ENCODE measurements at regions not wholly inside any gene's neighbourhood (a gene's known extent, or its start where the extent isn't known, plus 50 kb on each side); places are given as distances from the start of the nearest gene placed in this dataset.
A peak's percentile ranks its signal among the peaks of the same experiment; 100 is the strongest.

GRCh38 chr2:194562329-194562728 is 1094.7 kb upstream of the SLC39A10 start:
- Histone ChIP-seq H3K4me1 (ENCODE audit: control insufficient read depth in 2 of 2, insufficient read depth in 2 of 2, low read length in 2 of 2) (no peaks in the 10 kb centered on the region), H3K4me3 (ENCODE audit: low read length in 2 of 2) (no peak overlapping the region), H3K36me3 (ENCODE audit: control insufficient read depth in 2 of 2, insufficient read depth in 2 of 2, low read length in 1 of 2) (no peaks in the 10 kb centered on the region), H3K9me3 (ENCODE audit: control insufficient read depth in 2 of 2, insufficient read depth in 1 of 2, low read length in 1 of 2) (no peaks in the 10 kb centered on the region), H3K27ac (ENCODE audit: low read depth in 1 of 2, low read length in 1 of 2) (no peak overlapping the region), H3K27me3 (ENCODE audit: control insufficient read depth in 2 of 2, insufficient read depth in 1 of 2, low read length in 1 of 2) (no peaks in the 10 kb centered on the region)
- WGBS = 95% methylated on average over 2 of the region's 2 CpGs
- DNase-seq (ENCODE audit: low read depth in 6 of 9, low spot score in 9 of 9) = no peak

GRCh38 chr2:194559964-194560363 is 1097.1 kb upstream of the SLC39A10 start:
- 94% methylated on average over 3 of the region's 3 CpGs for WGBS
- Histone ChIP-seq H3K4me1 (ENCODE audit: control insufficient read depth in 2 of 2, insufficient read depth in 2 of 2, low read length in 2 of 2) (no peaks in the 10 kb centered on the region), H3K9me3 (ENCODE audit: control insufficient read depth in 2 of 2, insufficient read depth in 1 of 2, low read length in 1 of 2) (no peaks in the 10 kb centered on the region), H3K36me3 (ENCODE audit: control insufficient read depth in 2 of 2, insufficient read depth in 2 of 2, low read length in 1 of 2) (no peaks in the 10 kb centered on the region), H3K27me3 (ENCODE audit: control insufficient read depth in 2 of 2, insufficient read depth in 1 of 2, low read length in 1 of 2) (no peaks in the 10 kb centered on the region), H3K27ac (ENCODE audit: low read depth in 1 of 2, low read length in 1 of 2) (no peak overlapping the region), H3K4me3 (ENCODE audit: low read length in 2 of 2) (no peak overlapping the region)
- no peak for DNase-seq (ENCODE audit: low read depth in 6 of 9, low spot score in 9 of 9)

- Histone ChIP-seq H3K4me1 (ENCODE audit: control insufficient read depth in 2 of 2, insufficient read depth in 2 of 2, low read length in 2 of 2) (no peaks in the 10 kb centered on the region), H3K4me3 (ENCODE audit: low read length in 2 of 2) (no peak overlapping the region), H3K27me3 (ENCODE audit: control insufficient read depth in 2 of 2, insufficient read depth in 1 of 2, low read length in 1 of 2) (no peaks in the 10 kb centered on the region), H3K36me3 (ENCODE audit: control insufficient read depth in 2 of 2, insufficient read depth in 2 of 2, low read length in 1 of 2) (no peaks in the 10 kb centered on the region), H3K27ac (ENCODE audit: low read depth in 1 of 2, low read length in 1 of 2) (no peak overlapping the region), H3K9me3 (ENCODE audit: control insufficient read depth in 2 of 2, insufficient read depth in 1 of 2, low read length in 1 of 2) (no peaks in the 10 kb centered on the region)
- WGBS = 95% methylated on average over 5 of the region's 5 CpGs
- no peak for DNase-seq (ENCODE audit: low read depth in 6 of 9, low spot score in 9 of 9)
These were observed 1097.5 kb upstream of the SLC39A10 start for GRCh38 chr2:194559523-194559922.

- no peaks in the 10 kb centered on the region for H3K36me3 ChIP-seq (ENCODE audit: control insufficient read depth in 2 of 2, insufficient read depth in 2 of 2, low read length in 1 of 2)
- H3K4me3 ChIP-seq (ENCODE audit: low read length in 2 of 2) = no peak overlapping the region
- no peaks in the 10 kb centered on the region for H3K27me3 ChIP-seq (ENCODE audit: control insufficient read depth in 2 of 2, insufficient read depth in 1 of 2, low read length in 1 of 2)
- H3K4me1 ChIP-seq (ENCODE audit: control insufficient read depth in 2 of 2, insufficient read depth in 2 of 2, low read length in 2 of 2) = no peaks in the 10 kb centered on the region
- no peak for DNase-seq (ENCODE audit: low read depth in 6 of 9, low spot score in 9 of 9)
- no peak overlapping the region for H3K27ac ChIP-seq (ENCODE audit: low read depth in 1 of 2, low read length in 1 of 2)
- H3K9me3 ChIP-seq (ENCODE audit: control insufficient read depth in 2 of 2, insufficient read depth in 1 of 2, low read length in 1 of 2) = no peaks in the 10 kb centered on the region
- 92% methylated on average over 1 of the region's 1 CpG for WGBS
These were observed 1099.0 kb upstream of the SLC39A10 start for GRCh38 chr2:194557993-194558392.

GRCh38 chr2:194556629-194557028 is 1100.4 kb upstream of the SLC39A10 start:
- Histone ChIP-seq H3K4me3 (ENCODE audit: low read length in 2 of 2) (no peak overlapping the region), H3K4me1 (ENCODE audit: control insufficient read depth in 2 of 2, insufficient read depth in 2 of 2, low read length in 2 of 2) (no peaks in the 10 kb centered on the region), H3K27ac (ENCODE audit: low read depth in 1 of 2, low read length in 1 of 2) (no peak overlapping the region), H3K9me3 (ENCODE audit: control insufficient read depth in 2 of 2, insufficient read depth in 1 of 2, low read length in 1 of 2) (no peaks in the 10 kb centered on the region), H3K36me3 (ENCODE audit: control insufficient read depth in 2 of 2, insufficient read depth in 2 of 2, low read length in 1 of 2) (no peaks in the 10 kb centered on the region), H3K27me3 (ENCODE audit: control insufficient read depth in 2 of 2, insufficient read depth in 1 of 2, low read length in 1 of 2) (no peaks in the 10 kb centered on the region)
- 94% methylated on average over 3 of the region's 3 CpGs for WGBS
- no peak for DNase-seq (ENCODE audit: low read depth in 6 of 9, low spot score in 9 of 9)

- Histone ChIP-seq H3K27ac (ENCODE audit: low read depth in 1 of 2, low read length in 1 of 2) (no peak overlapping the region), H3K4me3 (ENCODE audit: low read length in 2 of 2) (no peak overlapping the region), H3K36me3 (ENCODE audit: control insufficient read depth in 2 of 2, insufficient read depth in 2 of 2, low read length in 1 of 2) (no peaks in the 10 kb centered on the region), H3K4me1 (ENCODE audit: control insufficient read depth in 2 of 2, insufficient read depth in 2 of 2, low read length in 2 of 2) (no peaks in the 10 kb centered on the region), H3K9me3 (ENCODE audit: control insufficient read depth in 2 of 2, insufficient read depth in 1 of 2, low read length in 1 of 2) (no peaks in the 10 kb centered on the region), H3K27me3 (ENCODE audit: control insufficient read depth in 2 of 2, insufficient read depth in 1 of 2, low read length in 1 of 2) (no peaks in the 10 kb centered on the region)
- 97% methylated on average over 4 of the region's 4 CpGs for WGBS
- DNase-seq (ENCODE audit: low read depth in 6 of 9, low spot score in 9 of 9) = no peak
These were observed 1103.0 kb upstream of the SLC39A10 start for GRCh38 chr2:194553980-194554379.

GRCh38 chr2:194550702-194551101 is 1106.3 kb upstream of the SLC39A10 start:
- Histone ChIP-seq H3K27me3 (ENCODE audit: control insufficient read depth in 2 of 2, insufficient read depth in 1 of 2, low read length in 1 of 2) (no peaks in the 10 kb centered on the region), H3K4me1 (ENCODE audit: control insufficient read depth in 2 of 2, insufficient read depth in 2 of 2, low read length in 2 of 2) (no peaks in the 10 kb centered on the region), H3K27ac (ENCODE audit: low read depth in 1 of 2, low read length in 1 of 2) (no peak overlapping the region), H3K36me3 (ENCODE audit: control insufficient read depth in 2 of 2, insufficient read depth in 2 of 2, low read length in 1 of 2) (no peaks in the 10 kb centered on the region), H3K4me3 (ENCODE audit: low read length in 2 of 2) (no peak overlapping the region), H3K9me3 (ENCODE audit: control insufficient read depth in 2 of 2, insufficient read depth in 1 of 2, low read length in 1 of 2) (no peaks in the 10 kb centered on the region)
- WGBS = 95% methylated on average over 1 of the region's 1 CpG
- no peak for DNase-seq (ENCODE audit: low read depth in 6 of 9, low spot score in 9 of 9)

- 93% methylated on average over 2 of the region's 2 CpGs for WGBS
- Histone ChIP-seq H3K27ac (ENCODE audit: low read depth in 1 of 2, low read length in 1 of 2) (no peak overlapping the region), H3K27me3 (ENCODE audit: control insufficient read depth in 2 of 2, insufficient read depth in 1 of 2, low read length in 1 of 2) (no peaks in the 10 kb centered on the region), H3K36me3 (ENCODE audit: control insufficient read depth in 2 of 2, insufficient read depth in 2 of 2, low read length in 1 of 2) (no peaks in the 10 kb centered on the region), H3K4me1 (ENCODE audit: control insufficient read depth in 2 of 2, insufficient read depth in 2 of 2, low read length in 2 of 2) (no peaks in the 10 kb centered on the region), H3K4me3 (ENCODE audit: low read length in 2 of 2) (no peak overlapping the region), H3K9me3 (ENCODE audit: control insufficient read depth in 2 of 2, insufficient read depth in 1 of 2, low read length in 1 of 2) (no peaks in the 10 kb centered on the region)
- DNase-seq (ENCODE audit: low read depth in 6 of 9, low spot score in 9 of 9) = no peak
These were observed 1107.6 kb upstream of the SLC39A10 start for GRCh38 chr2:194549387-194549786.

- Histone ChIP-seq H3K4me1 (ENCODE audit: control insufficient read depth in 2 of 2, insufficient read depth in 2 of 2, low read length in 2 of 2) (no peaks in the 10 kb centered on the region), H3K36me3 (ENCODE audit: control insufficient read depth in 2 of 2, insufficient read depth in 2 of 2, low read length in 1 of 2) (no peaks in the 10 kb centered on the region), H3K9me3 (ENCODE audit: control insufficient read depth in 2 of 2, insufficient read depth in 1 of 2, low read length in 1 of 2) (no peaks in the 10 kb centered on the region), H3K27me3 (ENCODE audit: control insufficient read depth in 2 of 2, insufficient read depth in 1 of 2, low read length in 1 of 2) (no peaks in the 10 kb centered on the region), H3K27ac (ENCODE audit: low read depth in 1 of 2, low read length in 1 of 2) (no peak overlapping the region), H3K4me3 (ENCODE audit: low read length in 2 of 2) (no peak overlapping the region)
- 82% methylated on average over 1 of the region's 1 CpG for WGBS
- peak in 1 of 9 donors; percentile 7 for DNase-seq (ENCODE audit: low read depth in 6 of 9, low spot score in 9 of 9)
These were observed 1111.0 kb upstream of the SLC39A10 start for GRCh38 chr2:194545978-194546377.

GRCh38 chr2:194539425-194539824 is 1117.6 kb upstream of the SLC39A10 start:
- H3K9me3 ChIP-seq (ENCODE audit: control insufficient read depth in 2 of 2, insufficient read depth in 1 of 2, low read length in 1 of 2) = no peaks in the 10 kb centered on the region

More at GRCh38 chr2:194539425-194539824, 1117.6 kb upstream of the SLC39A10 start:
- no peak overlapping the region for H3K27ac ChIP-seq (ENCODE audit: low read depth in 1 of 2, low read length in 1 of 2)
- H3K4me1 ChIP-seq (ENCODE audit: control insufficient read depth in 2 of 2, insufficient read depth in 2 of 2, low read length in 2 of 2) = no peaks in the 10 kb centered on the region
- no peaks in the 10 kb centered on the region for H3K36me3 ChIP-seq (ENCODE audit: control insufficient read depth in 2 of 2, insufficient read depth in 2 of 2, low read length in 1 of 2)
- no peaks in the 10 kb centered on the region for H3K27me3 ChIP-seq (ENCODE audit: control insufficient read depth in 2 of 2, insufficient read depth in 1 of 2, low read length in 1 of 2)
- H3K4me3 ChIP-seq (ENCODE audit: low read length in 2 of 2) = no peak overlapping the region
- no peak for DNase-seq (ENCODE audit: low read depth in 6 of 9, low spot score in 9 of 9)

All from thymus (tissue), 11 donors.